ENCODE measurements at regions not wholly inside any gene's neighbourhood (a gene's known extent, or its start where the extent isn't known, plus 50 kb on each side); places are given as distances from the start of the nearest gene placed in this dataset.

DNA sequence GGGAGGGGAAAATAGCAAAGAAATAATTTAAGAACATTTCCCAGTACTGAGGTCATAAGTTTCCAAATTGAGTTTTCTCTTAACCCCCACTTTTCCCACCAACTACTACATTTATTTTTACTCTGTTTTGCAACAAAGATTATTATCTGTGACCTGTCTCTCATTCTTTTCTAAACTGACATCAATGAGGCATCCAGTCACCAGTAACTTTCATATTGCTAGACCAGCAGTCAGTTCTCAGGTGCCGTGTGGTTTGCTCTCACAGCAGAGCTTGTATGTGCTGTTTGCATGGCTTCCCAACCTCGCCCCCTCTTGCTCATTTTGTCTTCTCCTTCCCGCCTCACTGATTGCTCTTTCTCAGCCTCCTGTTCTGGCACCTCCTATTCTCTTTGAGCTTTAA, 1091.3 kb downstream of the TBC1D22A start:
- H3K4me1 ChIP-seq (ENCODE audit: low read length), result no peaks in the 10 kb centered on the region
- H3K9me2 ChIP-seq (replicated peaks; ENCODE audit: insufficient read depth, low read length), result no peaks in the 10 kb centered on the region
- H3K4me3 ChIP-seq (ENCODE audit: low read length), result no peak overlapping the region
- H3K9me3 ChIP-seq (ENCODE audit: low read length), result no peaks in the 10 kb centered on the region
- H3K9ac ChIP-seq (ENCODE audit: low read length), result no peak overlapping the region
- no peaks in the 10 kb centered on the region for H4K20me1 ChIP-seq (ENCODE audit: insufficient read depth, low read depth, low read length)
- H3K27ac ChIP-seq (ENCODE audit: low read length), result no peak overlapping the region
- no peak overlapping the region for H2AFZ ChIP-seq (ENCODE audit: low read length)
- no peaks in the 10 kb centered on the region for H3K79me2 ChIP-seq (ENCODE audit: low read length)
- DNase-seq, result no peak
- H3K27me3 ChIP-seq (ENCODE audit: low read length), result peaks cover 4% of the 10 kb centered on the region; the same call in 1 of the 2 replicates
- H3K4me2 ChIP-seq (ENCODE audit: low read depth, low read length, poor library complexity, severe bottlenecking), result no peak overlapping the region
- H3K36me3 ChIP-seq (ENCODE audit: insufficient read depth, low read length), result no peaks in the 10 kb centered on the region

DNA sequence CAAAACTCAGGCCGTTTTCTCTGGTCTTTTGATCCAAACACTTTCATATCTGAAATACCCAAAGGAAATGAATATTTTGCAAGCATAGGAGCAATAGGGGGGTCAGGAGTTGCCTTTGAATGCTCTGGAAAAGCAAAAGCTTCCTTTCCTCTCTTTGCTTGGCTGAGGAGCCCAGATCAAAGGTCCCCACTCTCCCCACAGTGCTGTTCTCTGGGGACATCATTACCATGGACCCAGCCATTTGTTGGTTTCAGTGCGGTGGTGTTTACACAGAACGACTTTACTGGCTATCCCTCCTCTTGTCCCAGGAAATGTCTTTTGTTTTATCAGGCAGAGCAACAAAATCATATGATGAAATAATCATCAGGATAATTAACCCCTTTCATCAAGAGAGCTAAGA, 1089.1 kb downstream of the TBC1D22A start:
- Histone ChIP-seq H3K4me1 (ENCODE audit: low read length) (peaks cover 18% of the 10 kb centered on the region), H3K27me3 (ENCODE audit: low read length) (no peaks in the 10 kb centered on the region), H4K20me1 (ENCODE audit: insufficient read depth, low read depth, low read length) (no peaks in the 10 kb centered on the region), H3K36me3 (ENCODE audit: insufficient read depth, low read length) (no peaks in the 10 kb centered on the region), H3K4me3 (ENCODE audit: low read length) (no peak overlapping the region), H3K4me2 (ENCODE audit: low read depth, low read length, poor library complexity, severe bottlenecking) (no peak overlapping the region), H3K79me2 (ENCODE audit: low read length) (no peaks in the 10 kb centered on the region), H3K9ac (ENCODE audit: low read length) (no peak overlapping the region), H3K9me2 (replicated peaks; ENCODE audit: insufficient read depth, low read length) (no peaks in the 10 kb centered on the region), H3K9me3 (ENCODE audit: low read length) (no peaks in the 10 kb centered on the region), H2AFZ (ENCODE audit: low read length) (no peak overlapping the region), H3K27ac (ENCODE audit: low read length) (no peak overlapping the region)
- no peak for DNase-seq

DNA sequence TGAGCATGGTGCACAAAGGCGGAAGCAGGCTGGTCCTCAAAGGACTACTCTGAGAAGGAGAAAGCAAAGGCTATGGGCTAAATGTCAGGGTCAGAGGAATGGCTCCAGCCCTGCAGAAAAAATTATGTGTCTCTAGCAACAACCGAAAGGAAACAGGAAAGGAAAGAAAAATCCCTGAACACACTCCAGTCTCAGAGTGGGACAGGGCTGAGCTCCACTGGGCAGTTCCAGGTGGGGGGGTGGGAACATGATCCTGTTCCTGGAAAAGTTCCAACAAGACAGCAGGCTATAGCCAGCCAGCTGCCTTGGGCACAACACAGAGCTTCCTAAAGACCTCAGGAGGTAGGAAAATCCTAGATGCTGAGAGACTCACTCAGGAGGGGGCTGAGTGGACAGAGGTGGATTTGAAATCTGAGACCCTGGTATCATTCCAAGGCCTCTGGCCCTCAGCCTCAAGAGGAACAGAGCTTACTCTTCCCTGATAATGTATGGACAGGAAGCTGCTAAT, 1088.2 kb downstream of the TBC1D22A start:
- Histone ChIP-seq H3K27ac (ENCODE audit: low read length) (no peak overlapping the region), H3K79me2 (ENCODE audit: low read length) (no peaks in the 10 kb centered on the region), H3K9me3 (ENCODE audit: low read length) (no peaks in the 10 kb centered on the region), H3K4me2 (ENCODE audit: low read depth, low read length, poor library complexity, severe bottlenecking) (no peak overlapping the region), H3K9ac (ENCODE audit: low read length) (no peak overlapping the region), H3K36me3 (ENCODE audit: insufficient read depth, low read length) (no peaks in the 10 kb centered on the region), H3K4me3 (ENCODE audit: low read length) (no peak overlapping the region), H4K20me1 (ENCODE audit: insufficient read depth, low read depth, low read length) (no peaks in the 10 kb centered on the region), H3K27me3 (ENCODE audit: low read length) (no peaks in the 10 kb centered on the region), H3K9me2 (replicated peaks; ENCODE audit: insufficient read depth, low read length) (no peaks in the 10 kb centered on the region), H2AFZ (ENCODE audit: low read length) (no peak overlapping the region), H3K4me1 (ENCODE audit: low read length) (peaks cover 18% of the 10 kb centered on the region)
- no peak for DNase-seq

DNA sequence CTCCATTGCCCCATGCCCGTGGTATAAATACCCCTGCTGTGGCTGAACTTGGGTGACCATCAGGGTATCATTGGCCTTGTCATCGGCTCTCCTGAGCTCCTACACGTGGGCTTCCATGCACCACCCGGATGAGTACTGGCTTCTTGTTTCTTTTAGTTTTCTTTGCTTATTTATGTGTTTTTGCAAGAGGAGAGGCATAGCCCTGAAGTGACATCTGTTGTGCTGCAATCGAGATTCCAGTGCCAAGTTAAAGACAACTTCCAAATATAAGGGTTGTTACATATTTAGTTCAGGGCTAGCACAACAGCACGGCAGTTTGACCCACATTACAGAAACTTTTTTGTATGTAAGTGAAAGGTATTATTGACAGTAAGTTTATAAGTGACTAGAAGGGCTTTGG, 1087.1 kb downstream of the TBC1D22A start:
- no peaks in the 10 kb centered on the region for H3K27me3 ChIP-seq (ENCODE audit: low read length)
- H3K79me2 ChIP-seq (ENCODE audit: low read length), result no peaks in the 10 kb centered on the region
- H3K9me2 ChIP-seq (replicated peaks; ENCODE audit: insufficient read depth, low read length), result no peaks in the 10 kb centered on the region
- H3K4me1 ChIP-seq (ENCODE audit: low read length), result peaks cover 18% of the 10 kb centered on the region
- no peaks in the 10 kb centered on the region for H4K20me1 ChIP-seq (ENCODE audit: insufficient read depth, low read depth, low read length)
- H3K27ac ChIP-seq (ENCODE audit: low read length), result no peak overlapping the region
- H3K9me3 ChIP-seq (ENCODE audit: low read length), result no peaks in the 10 kb centered on the region
- H2AFZ ChIP-seq (ENCODE audit: low read length), result no peak overlapping the region
- H3K9ac ChIP-seq (ENCODE audit: low read length), result no peak overlapping the region
- no peak for DNase-seq
- H3K4me2 ChIP-seq (ENCODE audit: low read depth, low read length, poor library complexity, severe bottlenecking), result no peak overlapping the region
- no peak overlapping the region for H3K4me3 ChIP-seq (ENCODE audit: low read length)
- H3K36me3 ChIP-seq (ENCODE audit: insufficient read depth, low read length), result no peaks in the 10 kb centered on the region

DNA sequence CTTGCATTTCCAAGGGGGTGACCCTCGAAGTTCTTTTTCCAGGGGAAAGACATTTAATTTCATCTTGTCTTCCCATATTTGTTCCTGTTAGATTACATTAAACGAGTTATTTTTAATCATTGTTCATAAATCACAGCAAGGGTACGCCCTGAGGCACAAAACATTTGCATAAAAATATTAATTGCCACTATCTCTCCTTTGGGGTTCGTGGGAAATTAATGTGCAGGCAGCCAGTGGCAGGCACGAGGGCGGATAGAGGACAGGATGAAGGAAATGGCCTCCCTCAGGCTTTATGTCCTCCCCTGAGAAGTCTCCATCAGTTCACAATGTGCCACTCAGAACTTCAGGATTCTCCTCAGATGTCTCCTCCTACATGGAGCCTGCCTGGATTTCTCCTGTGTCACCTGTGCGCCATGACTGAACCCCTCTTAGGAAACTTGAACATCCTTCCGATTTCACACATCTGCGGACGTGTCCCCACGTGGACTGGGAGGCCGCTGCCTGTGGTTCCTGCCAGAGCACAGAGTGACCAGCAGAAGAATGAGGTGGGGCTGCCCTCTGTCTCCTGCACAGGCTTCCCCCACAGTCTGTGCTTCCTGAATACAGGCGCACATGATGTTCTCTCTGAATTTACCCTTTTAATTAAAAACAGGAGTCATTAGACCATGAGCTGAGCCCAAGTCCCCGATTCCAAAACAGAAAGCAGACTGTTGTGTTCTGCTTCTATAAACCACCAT, 1085.9 kb downstream of the TBC1D22A start:
- Histone ChIP-seq H3K4me3 (ENCODE audit: low read length) (no peak overlapping the region), H3K36me3 (ENCODE audit: insufficient read depth, low read length) (no peaks in the 10 kb centered on the region), H3K9me2 (replicated peaks; ENCODE audit: insufficient read depth, low read length) (no peaks in the 10 kb centered on the region), H3K4me2 (ENCODE audit: low read depth, low read length, poor library complexity, severe bottlenecking) (peak overlapping the region; percentile 39), H3K4me1 (ENCODE audit: low read length) (peaks cover 18% of the 10 kb centered on the region), H3K9ac (ENCODE audit: low read length) (no peak overlapping the region), H4K20me1 (ENCODE audit: insufficient read depth, low read depth, low read length) (no peaks in the 10 kb centered on the region), H3K27me3 (ENCODE audit: low read length) (no peaks in the 10 kb centered on the region), H3K9me3 (ENCODE audit: low read length) (no peaks in the 10 kb centered on the region), H3K27ac (ENCODE audit: low read length) (no peak overlapping the region), H2AFZ (ENCODE audit: low read length) (no peak overlapping the region), H3K79me2 (ENCODE audit: low read length) (no peaks in the 10 kb centered on the region)
- no peak for DNase-seq

DNA sequence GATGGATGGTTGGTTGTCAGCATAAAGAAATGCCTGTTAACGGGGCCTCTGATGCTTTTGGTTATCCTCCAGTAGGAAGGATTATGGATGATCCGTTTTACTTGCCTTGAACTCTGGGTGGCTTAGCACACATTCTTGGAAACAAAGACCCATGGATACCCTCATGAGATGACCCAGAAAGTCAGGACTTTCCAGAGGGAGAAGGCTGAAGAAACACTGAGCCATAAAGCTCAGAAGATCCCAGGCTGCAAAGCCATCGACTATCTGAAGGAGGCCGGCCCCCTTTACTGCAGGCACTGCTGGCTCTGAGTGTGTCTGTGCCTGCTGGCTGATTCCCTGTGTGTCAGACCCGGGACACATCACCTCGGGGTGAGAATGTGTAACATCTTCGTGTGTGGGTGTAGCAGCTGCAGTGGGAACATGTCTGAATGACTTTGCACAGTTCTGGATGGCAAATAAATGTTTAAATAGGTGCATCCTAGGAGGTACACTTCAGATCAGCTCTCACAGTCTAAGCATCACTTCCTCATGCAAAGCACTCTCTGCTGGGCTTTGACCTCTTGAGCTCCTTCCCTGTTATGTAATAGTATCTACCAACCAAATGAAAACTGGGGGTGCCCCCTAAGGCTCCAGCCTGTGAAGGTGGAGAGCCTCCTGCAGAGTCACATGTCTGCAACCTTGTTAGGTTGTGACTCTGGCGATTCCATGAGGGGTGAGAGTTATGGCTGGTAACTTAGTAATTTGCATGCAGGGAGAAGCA, 1084.9 kb downstream of the TBC1D22A start:
- Histone ChIP-seq H3K4me1 (ENCODE audit: low read length) (peaks cover 19% of the 10 kb centered on the region), H3K36me3 (ENCODE audit: insufficient read depth, low read length) (no peaks in the 10 kb centered on the region), H3K9me3 (ENCODE audit: low read length) (no peaks in the 10 kb centered on the region), H3K9ac (ENCODE audit: low read length) (0 out of 2 replicates have a peak overlapping the region, but pooled peaks have one; percentile 12), H3K4me2 (ENCODE audit: low read depth, low read length, poor library complexity, severe bottlenecking) (peak overlapping the region; percentile 39), H3K27ac (ENCODE audit: low read length) (no peak overlapping the region), H4K20me1 (ENCODE audit: insufficient read depth, low read depth, low read length) (no peaks in the 10 kb centered on the region), H2AFZ (ENCODE audit: low read length) (peak overlapping the region; percentile 2; the same call in 1 of the 2 replicates), H3K4me3 (ENCODE audit: low read length) (no peak overlapping the region), H3K79me2 (ENCODE audit: low read length) (no peaks in the 10 kb centered on the region), H3K9me2 (replicated peaks; ENCODE audit: insufficient read depth, low read length) (no peaks in the 10 kb centered on the region), H3K27me3 (ENCODE audit: low read length) (no peaks in the 10 kb centered on the region)
- peak; percentile 52 for DNase-seq

DNA sequence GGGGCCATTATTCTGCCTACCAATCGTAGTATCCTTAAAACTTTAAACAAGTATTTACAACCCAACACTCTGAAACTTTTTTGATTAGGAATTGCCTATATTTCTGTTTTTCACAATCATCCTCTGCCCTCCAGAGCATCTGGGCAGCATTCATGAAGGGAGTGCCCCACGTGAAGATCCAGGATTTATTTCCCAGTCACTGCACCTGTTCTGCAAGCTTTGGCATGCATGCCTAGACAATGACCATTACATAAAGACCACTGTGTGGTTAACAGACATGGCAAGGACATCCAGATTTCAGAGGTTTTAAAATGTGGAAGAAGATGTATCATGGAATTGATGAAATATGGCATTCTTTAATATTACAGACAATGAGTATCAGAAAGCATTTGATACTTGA, 1083.8 kb downstream of the TBC1D22A start:
- Histone ChIP-seq H3K4me3 (ENCODE audit: low read length) (no peak overlapping the region), H3K27ac (ENCODE audit: low read length) (no peak overlapping the region), H3K4me2 (ENCODE audit: low read depth, low read length, poor library complexity, severe bottlenecking) (no peak overlapping the region), H4K20me1 (ENCODE audit: insufficient read depth, low read depth, low read length) (no peaks in the 10 kb centered on the region), H3K27me3 (ENCODE audit: low read length) (no peaks in the 10 kb centered on the region), H3K79me2 (ENCODE audit: low read length) (no peaks in the 10 kb centered on the region), H2AFZ (ENCODE audit: low read length) (no peak overlapping the region), H3K36me3 (ENCODE audit: insufficient read depth, low read length) (no peaks in the 10 kb centered on the region), H3K9me2 (replicated peaks; ENCODE audit: insufficient read depth, low read length) (no peaks in the 10 kb centered on the region), H3K4me1 (ENCODE audit: low read length) (peaks cover 30% of the 10 kb centered on the region), H3K9ac (ENCODE audit: low read length) (no peak overlapping the region), H3K9me3 (ENCODE audit: low read length) (no peaks in the 10 kb centered on the region)
- DNase-seq, result no peak

DNA sequence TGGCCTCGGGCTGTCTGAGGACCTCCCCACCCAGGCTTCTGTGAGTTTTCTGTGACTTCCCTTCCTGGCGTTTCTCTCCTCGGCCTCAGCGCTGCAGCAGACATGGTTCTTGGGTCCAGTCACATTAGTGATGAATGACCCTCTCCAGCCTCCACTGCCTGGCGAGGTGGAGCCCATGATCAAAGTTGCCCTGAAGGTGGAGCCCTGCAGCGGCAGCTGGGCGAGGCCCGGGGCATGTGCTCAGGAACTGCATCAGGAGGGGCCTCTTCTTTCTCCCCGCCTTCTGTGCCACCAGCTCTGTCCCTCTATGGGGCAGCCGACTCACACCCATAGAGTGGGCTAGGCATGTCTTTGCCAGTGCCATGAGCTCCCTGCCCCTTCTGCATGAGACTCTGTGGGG, 1079.7 kb downstream of the TBC1D22A start:
- Histone ChIP-seq H3K27ac (ENCODE audit: low read length) (no peak overlapping the region), H3K27me3 (ENCODE audit: low read length) (no peaks in the 10 kb centered on the region), H3K9me3 (ENCODE audit: low read length) (no peaks in the 10 kb centered on the region), H3K36me3 (ENCODE audit: insufficient read depth, low read length) (no peaks in the 10 kb centered on the region), H3K9me2 (replicated peaks; ENCODE audit: insufficient read depth, low read length) (no peaks in the 10 kb centered on the region), H3K4me1 (ENCODE audit: low read length) (peaks cover 41% of the 10 kb centered on the region), H3K9ac (ENCODE audit: low read length) (no peak overlapping the region), H3K4me2 (ENCODE audit: low read depth, low read length, poor library complexity, severe bottlenecking) (peak overlapping the region; percentile 41), H2AFZ (ENCODE audit: low read length) (no peak overlapping the region), H3K79me2 (ENCODE audit: low read length) (no peaks in the 10 kb centered on the region), H3K4me3 (ENCODE audit: low read length) (no peak overlapping the region), H4K20me1 (ENCODE audit: insufficient read depth, low read depth, low read length) (no peaks in the 10 kb centered on the region)
- peak; percentile 82 for DNase-seq

All from Karpas-422 (cell line).